Activated naive CD4-positive, alpha-beta T cell treated with anti-CD3 and anti-CD28 coated beads, Interleukin-2, amount 50 U/mL, for 24 hours (primary cell): ENCODE measurements at regions not wholly inside any gene's neighbourhood (a gene's known extent, or its start where the extent isn't known, plus 50 kb on each side); places are given as distances from the start of the nearest gene placed in this dataset.

Experiments
- H3K27ac Mint-ChIP-seq: one replicate; pipeline ENCODE4 v1.8.0; 2021; ENCODE audit warnings: mild to moderate bottlenecking, mixed read lengths
- H3K27me3 Mint-ChIP-seq: one replicate; pipeline ENCODE4 v1.8.0; 2021; ENCODE audit warnings: mixed read lengths
- H3K36me3 Mint-ChIP-seq: one replicate; pipeline ENCODE4 v1.8.0; 2021; ENCODE audit warnings: mixed read lengths
- H3K4me1 Mint-ChIP-seq: one replicate; pipeline ENCODE4 v1.8.0; 2021; ENCODE audit warnings: mixed read lengths
- H3K4me3 Mint-ChIP-seq: one replicate; pipeline ENCODE4 v1.8.0; 2021; ENCODE audit warnings: mild to moderate bottlenecking, mixed read lengths
- H3K9me3 Mint-ChIP-seq: one replicate; pipeline ENCODE4 v1.8.0; 2021; ENCODE audit warnings: mixed read lengths

DNA sequence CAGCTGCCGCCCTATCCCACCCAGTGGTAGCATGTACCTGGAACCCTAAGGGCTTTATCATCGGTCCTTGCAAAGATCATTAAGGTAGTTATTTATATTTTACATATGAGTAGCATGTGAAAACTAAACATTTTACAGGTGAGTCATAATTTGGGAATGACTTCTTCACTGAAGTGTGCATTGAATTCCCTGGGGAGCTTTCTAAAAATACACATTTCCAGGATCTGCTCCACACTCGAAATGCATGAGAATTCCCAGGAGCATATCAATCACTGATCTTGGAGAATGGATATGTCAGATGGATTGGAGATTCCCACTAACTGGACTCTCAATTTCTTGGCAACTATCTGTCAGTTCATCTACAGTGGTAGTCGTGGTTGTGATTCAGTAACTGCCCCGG is 717.5 kb downstream of the IRX1 start:
- no peak overlapping the region for H3K27ac Mint-ChIP-seq
- no peaks in the 10 kb centered on the region for H3K27me3 Mint-ChIP-seq
- H3K4me3 Mint-ChIP-seq = no peak overlapping the region
- no peaks in the 10 kb centered on the region for H3K4me1 Mint-ChIP-seq
- no peaks in the 10 kb centered on the region for H3K36me3 Mint-ChIP-seq
- H3K9me3 Mint-ChIP-seq = peaks cover 5% of the 10 kb centered on the region

DNA sequence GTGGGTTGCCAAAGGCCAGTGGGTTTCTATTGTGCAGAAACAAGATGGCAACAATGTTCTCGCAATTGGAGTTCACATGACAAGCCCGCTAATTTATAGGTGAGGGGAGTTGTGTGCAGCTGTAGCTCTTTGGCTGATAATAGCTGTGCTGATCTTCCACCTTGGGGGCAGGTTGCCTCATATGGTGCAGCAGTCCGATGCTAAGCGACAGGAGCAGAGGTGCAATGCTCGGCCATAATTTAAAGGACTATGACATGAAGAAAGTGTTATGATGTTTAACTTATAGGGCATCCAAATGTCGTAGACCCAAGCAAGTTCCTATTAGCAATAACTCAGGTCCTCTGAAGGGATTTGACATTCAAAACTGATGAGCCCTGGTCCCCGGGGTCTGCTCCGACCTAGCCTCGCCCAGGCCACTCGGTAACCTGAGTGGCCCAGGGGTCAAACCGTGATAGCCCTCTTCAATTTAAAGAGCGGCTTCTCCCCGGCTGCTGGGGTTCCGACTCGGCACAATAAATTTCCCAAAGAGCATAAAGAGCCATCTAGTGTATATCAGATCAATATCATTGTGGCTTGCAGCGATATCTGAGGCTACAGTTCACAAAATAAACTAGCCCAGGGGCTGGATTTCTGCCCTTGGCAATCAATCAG is 724.0 kb downstream of the IRX1 start:
- Mint-ChIP-seq H3K4me1 (no peaks in the 10 kb centered on the region), H3K36me3 (no peaks in the 10 kb centered on the region), H3K4me3 (no peak overlapping the region), H3K27ac (no peak overlapping the region), H3K9me3 (peaks cover 24% of the 10 kb centered on the region), H3K27me3 (no peaks in the 10 kb centered on the region)

DNA sequence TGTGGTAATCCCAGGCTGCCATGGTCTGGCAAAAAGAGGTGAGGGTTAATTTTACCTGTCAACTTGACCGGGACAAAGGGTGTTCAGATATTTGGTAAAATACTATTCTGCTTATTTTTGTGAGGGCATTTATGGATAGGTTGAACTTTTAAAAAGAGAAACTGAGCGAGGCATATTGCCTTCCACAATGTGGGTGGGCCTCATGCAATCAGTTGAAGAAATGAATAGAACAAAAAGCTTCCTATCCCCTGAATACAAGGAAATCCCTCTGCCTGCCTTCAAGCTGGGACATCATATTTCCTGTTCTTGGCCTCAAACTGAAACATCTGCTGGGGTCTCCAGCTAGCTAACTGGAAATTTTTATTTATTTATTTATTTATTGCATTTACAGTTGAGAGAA is 734.7 kb downstream of the IRX1 start:
- no peaks in the 10 kb centered on the region for H3K4me1 Mint-ChIP-seq
- H3K4me3 Mint-ChIP-seq = no peak overlapping the region
- no peak overlapping the region for H3K27ac Mint-ChIP-seq
- H3K9me3 Mint-ChIP-seq = peaks cover 5% of the 10 kb centered on the region
- H3K27me3 Mint-ChIP-seq = no peaks in the 10 kb centered on the region
- H3K36me3 Mint-ChIP-seq = no peaks in the 10 kb centered on the region

DNA sequence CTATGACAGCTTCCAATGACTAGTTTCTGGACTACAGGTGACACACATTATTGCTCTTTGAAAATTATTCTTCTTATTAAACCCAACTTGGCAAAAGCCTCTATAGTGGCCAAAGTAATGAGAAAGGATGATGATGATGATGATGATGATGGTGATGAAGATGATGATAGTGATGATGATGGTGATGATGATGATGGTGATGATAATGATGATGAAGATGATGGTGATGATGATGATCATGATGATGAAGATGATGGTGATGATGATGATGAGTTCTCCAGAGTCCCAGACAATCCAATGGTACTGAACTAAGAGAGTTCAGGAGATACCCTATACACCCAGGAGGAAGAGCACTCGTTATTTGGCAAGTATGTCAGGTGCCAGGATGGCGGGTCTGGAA is 739.4 kb downstream of the IRX1 start:
- Mint-ChIP-seq H3K4me1 (no peaks in the 10 kb centered on the region), H3K27ac (no peak overlapping the region), H3K27me3 (no peaks in the 10 kb centered on the region), H3K9me3 (no peaks in the 10 kb centered on the region), H3K4me3 (no peak overlapping the region), H3K36me3 (no peaks in the 10 kb centered on the region)

DNA sequence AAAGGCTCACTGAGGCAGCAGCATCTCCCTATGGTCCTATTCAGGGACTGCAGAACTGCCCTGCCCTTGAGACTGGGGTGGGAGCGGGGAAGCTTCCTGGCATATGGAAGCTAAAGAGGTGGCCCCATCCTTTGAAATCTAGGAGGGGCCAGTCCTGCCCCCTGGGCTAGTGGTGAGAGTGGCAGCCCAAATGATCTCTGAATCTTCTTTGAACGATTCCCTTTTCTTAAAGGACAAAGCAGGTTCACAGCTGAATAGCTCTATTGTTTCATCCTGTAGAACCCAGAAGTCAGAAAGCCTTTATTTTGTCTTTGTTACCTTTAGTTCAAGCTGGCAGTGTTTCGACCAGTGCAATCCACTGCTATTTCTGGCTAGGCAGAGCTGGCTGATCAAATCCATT is 741.9 kb downstream of the IRX1 start:
- Mint-ChIP-seq H3K36me3 (no peaks in the 10 kb centered on the region), H3K27me3 (no peaks in the 10 kb centered on the region), H3K9me3 (no peaks in the 10 kb centered on the region), H3K27ac (no peak overlapping the region), H3K4me1 (no peaks in the 10 kb centered on the region), H3K4me3 (no peak overlapping the region)

DNA sequence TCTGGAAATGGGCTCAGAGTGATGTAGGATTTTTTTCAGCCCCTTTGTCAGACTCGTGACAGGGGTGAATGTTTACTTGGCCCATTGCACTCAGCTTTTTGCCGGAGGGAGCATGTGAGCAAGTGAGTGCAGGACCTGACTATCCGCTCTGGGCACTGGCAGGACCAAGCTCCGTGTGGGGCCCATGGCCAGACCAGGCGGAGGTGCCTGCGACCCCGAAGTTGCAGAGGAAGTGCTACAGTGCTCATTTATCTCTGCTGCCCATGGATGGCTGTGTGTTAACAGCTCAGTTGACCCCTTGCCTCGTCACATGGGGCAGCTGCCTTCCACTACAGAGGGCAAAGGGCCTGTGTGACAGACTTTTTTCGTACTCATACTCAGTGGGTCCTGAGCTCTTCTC is 744.3 kb downstream of the IRX1 start:
- Mint-ChIP-seq H3K4me3 (no peak overlapping the region), H3K4me1 (no peaks in the 10 kb centered on the region), H3K36me3 (no peaks in the 10 kb centered on the region), H3K9me3 (peaks cover 7% of the 10 kb centered on the region), H3K27me3 (no peaks in the 10 kb centered on the region), H3K27ac (no peak overlapping the region)

DNA sequence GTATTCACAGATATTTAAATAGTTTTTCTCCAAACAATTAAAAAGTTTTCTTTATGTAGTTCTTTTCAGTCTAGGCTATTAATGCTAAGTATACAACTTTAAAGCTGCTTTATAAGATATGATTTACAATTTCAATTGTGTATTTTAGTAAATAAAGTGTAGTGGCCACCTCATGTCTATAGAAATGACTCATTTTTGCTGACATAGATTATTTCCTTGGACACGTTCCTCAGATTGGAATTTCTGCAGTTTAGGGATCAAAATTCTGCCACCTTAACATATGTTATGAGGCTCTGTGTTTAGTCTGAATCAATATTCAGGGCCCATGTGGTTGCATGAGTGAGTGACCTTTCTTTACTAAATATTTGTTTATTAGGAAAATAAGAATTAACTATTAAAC is 750.2 kb downstream of the IRX1 start:
- no peak overlapping the region for H3K4me3 Mint-ChIP-seq
- H3K9me3 Mint-ChIP-seq = peaks cover 7% of the 10 kb centered on the region
- no peaks in the 10 kb centered on the region for H3K36me3 Mint-ChIP-seq
- H3K27ac Mint-ChIP-seq = no peak overlapping the region
- H3K4me1 Mint-ChIP-seq = no peaks in the 10 kb centered on the region
- no peaks in the 10 kb centered on the region for H3K27me3 Mint-ChIP-seq

DNA sequence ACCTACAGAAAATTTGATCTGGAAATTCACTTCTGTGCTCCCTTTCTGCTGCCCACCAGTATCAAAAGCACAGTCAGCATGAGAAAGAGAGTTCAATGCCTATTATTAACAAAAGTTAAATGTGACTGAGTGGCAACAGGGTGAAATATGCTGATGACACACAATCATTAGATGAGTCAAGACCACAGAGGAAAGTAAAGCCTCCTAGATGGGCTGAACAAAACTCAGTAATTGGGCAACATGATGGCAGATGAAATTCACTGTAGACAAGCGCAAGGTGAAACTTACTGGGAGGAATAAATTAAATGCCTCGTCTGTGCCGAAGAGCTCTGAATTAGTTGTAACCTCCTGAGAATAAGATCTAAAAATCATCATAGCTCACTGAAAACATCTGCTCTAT is 752.8 kb downstream of the IRX1 start:
- H3K36me3 Mint-ChIP-seq = no peaks in the 10 kb centered on the region
- no peak overlapping the region for H3K4me3 Mint-ChIP-seq
- H3K27me3 Mint-ChIP-seq = no peaks in the 10 kb centered on the region
- no peaks in the 10 kb centered on the region for H3K4me1 Mint-ChIP-seq
- peaks cover 2% of the 10 kb centered on the region for H3K9me3 Mint-ChIP-seq
- no peak overlapping the region for H3K27ac Mint-ChIP-seq

DNA sequence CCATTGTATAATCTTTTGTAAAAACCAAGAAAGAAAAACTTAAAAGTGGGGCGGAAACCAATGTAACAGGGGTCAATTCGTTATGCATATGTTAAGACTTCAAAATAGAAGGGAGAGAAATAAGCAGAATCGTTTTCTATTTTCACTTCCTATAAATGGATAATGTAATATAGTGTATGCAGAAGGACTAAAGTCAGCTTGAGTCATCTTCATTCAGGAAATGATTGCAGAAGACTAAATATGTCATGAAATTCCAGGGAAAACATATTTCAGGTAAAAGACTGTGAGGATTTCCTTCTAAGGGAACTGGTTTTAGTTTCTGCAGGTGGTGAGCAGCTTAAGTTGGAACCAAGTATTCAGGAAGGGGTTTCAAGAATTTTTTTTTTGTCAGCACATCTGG is 753.3 kb downstream of the IRX1 start:
- Mint-ChIP-seq H3K4me1 (no peaks in the 10 kb centered on the region), H3K27ac (no peak overlapping the region), H3K9me3 (no peaks in the 10 kb centered on the region), H3K27me3 (no peaks in the 10 kb centered on the region), H3K36me3 (no peaks in the 10 kb centered on the region), H3K4me3 (no peak overlapping the region)

DNA sequence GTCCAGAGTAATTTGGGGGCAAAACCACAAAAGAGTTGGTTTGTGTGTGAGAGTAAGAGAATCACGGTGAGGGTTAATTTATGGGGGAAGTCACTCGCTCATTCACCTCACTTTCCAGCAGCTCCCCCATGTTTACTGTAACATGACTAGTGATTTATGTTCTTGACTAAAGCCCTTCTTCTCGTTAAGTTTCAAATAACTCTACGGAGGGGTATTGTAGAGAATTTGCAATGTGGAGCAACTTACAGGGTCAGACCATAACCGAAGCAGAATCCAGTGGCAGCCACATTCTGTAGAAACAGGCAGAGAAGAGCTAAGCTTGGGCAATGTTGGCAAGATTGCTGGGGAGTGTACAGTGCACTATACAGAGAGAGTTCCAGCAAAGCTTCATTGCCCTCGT is 760.6 kb downstream of the IRX1 start:
- H3K9me3 Mint-ChIP-seq = no peaks in the 10 kb centered on the region
- H3K27ac Mint-ChIP-seq = no peak overlapping the region
- H3K27me3 Mint-ChIP-seq = no peaks in the 10 kb centered on the region
- H3K4me1 Mint-ChIP-seq = no peaks in the 10 kb centered on the region
- H3K4me3 Mint-ChIP-seq = no peak overlapping the region
- no peaks in the 10 kb centered on the region for H3K36me3 Mint-ChIP-seq

DNA sequence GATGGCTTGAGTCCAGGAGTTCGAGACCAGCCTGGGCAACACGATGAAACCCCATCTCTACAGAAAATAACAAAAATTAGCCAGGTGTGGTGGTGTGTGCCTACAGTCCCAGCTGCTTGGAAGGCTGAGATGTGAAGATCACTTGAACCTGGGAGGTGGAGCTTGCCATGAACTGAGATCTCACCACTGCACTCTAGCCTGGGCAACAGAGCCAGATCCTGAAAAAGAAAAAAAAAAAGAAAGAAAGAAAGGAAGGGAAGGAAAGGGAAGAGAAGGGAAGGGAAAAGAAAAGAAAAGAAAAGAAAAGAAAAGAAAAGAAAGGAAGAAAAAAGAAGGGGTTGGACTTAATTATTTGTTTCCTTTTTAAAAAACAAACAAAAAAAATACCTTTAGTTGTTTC is 764.2 kb downstream of the IRX1 start:
- H3K4me3 Mint-ChIP-seq = no peak overlapping the region
- H3K27me3 Mint-ChIP-seq = no peaks in the 10 kb centered on the region
- no peaks in the 10 kb centered on the region for H3K36me3 Mint-ChIP-seq
- no peaks in the 10 kb centered on the region for H3K4me1 Mint-ChIP-seq
- no peak overlapping the region for H3K27ac Mint-ChIP-seq
- H3K9me3 Mint-ChIP-seq = no peaks in the 10 kb centered on the region

DNA sequence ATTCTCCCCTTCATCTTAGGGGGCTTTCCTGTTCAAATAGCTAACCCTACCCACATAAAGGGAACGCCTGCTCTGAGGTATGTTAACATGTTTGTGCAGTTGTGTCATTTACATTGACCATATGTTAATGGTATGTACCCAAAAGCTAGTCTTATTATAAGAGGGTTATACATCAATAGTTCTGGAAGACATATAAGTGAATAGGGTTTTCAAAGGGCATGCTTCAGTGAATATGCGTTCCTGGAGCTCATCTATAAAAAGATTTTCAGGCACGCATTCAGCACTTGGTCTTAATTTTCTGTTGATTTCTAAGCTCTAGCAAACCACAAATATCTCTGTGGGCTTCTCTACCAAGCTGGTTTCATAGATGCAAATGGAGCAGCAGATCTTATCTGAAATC is 766.1 kb downstream of the IRX1 start:
- no peaks in the 10 kb centered on the region for H3K4me1 Mint-ChIP-seq
- H3K27me3 Mint-ChIP-seq = no peaks in the 10 kb centered on the region
- no peak overlapping the region for H3K4me3 Mint-ChIP-seq
- no peaks in the 10 kb centered on the region for H3K36me3 Mint-ChIP-seq
- no peak overlapping the region for H3K27ac Mint-ChIP-seq
- no peaks in the 10 kb centered on the region for H3K9me3 Mint-ChIP-seq

DNA sequence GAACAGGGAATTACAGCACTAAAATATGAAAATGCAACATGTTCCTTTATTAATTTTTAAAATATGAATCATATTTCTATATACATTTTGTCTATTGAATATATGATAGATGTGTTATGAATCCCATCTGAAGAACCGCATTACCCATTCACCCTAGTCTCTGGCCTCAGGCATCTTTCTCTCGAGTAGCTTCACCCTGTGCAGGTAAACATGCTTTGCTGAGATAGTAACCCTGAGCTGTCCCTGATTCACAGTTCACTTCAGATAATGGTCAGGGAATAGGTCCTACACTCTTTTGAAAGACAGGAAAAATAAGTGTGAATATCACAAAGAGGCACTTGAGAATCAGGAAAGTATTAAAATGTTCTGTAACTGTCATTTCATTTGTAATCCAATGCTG is 766.8 kb downstream of the IRX1 start:
- no peaks in the 10 kb centered on the region for H3K36me3 Mint-ChIP-seq
- no peak overlapping the region for H3K4me3 Mint-ChIP-seq
- H3K9me3 Mint-ChIP-seq = no peaks in the 10 kb centered on the region
- no peaks in the 10 kb centered on the region for H3K4me1 Mint-ChIP-seq
- no peak overlapping the region for H3K27ac Mint-ChIP-seq
- H3K27me3 Mint-ChIP-seq = no peaks in the 10 kb centered on the region

DNA sequence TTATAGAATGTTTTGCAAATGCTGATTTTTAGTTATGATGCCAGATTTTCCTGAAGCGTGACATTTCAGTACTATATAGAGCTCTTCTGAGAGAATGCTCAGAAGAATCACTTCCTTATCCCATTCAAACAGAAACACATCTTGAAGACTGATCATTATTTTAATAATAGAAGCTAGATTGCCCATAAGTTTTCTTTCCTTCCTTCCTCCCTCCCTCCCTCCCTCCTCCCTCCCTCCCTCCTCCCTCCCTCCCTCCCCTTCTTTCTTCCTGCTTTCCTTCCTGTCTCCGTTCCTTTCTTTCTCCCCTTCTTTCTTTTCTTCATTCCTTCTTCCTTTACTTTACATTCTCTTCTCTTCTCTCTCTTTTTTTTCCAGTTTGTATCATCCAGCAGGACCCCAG is 767.4 kb downstream of the IRX1 start:
- no peaks in the 10 kb centered on the region for H3K4me1 Mint-ChIP-seq
- H3K27me3 Mint-ChIP-seq = no peaks in the 10 kb centered on the region
- no peak overlapping the region for H3K27ac Mint-ChIP-seq
- H3K9me3 Mint-ChIP-seq = no peaks in the 10 kb centered on the region
- no peak overlapping the region for H3K4me3 Mint-ChIP-seq
- no peaks in the 10 kb centered on the region for H3K36me3 Mint-ChIP-seq

DNA sequence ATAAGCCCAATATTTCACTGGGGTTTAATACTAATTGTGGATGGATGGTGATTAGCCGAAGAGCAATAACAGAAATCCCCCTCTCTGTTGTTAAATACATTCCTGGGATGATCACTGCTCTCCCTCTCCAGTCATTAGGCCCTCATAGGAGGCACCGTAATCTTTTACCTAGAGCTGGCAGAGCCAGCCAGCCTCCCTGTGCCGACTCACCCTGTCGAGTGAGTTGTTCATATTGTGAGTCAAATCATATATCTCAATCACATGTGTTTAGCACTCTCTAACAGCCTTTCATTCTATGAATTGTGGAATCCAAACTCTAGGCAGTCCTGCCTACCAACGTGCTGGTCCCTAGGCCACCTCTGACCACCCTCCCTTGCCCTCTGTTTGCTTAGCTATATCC is 771.0 kb downstream of the IRX1 start:
- Mint-ChIP-seq H3K36me3 (no peaks in the 10 kb centered on the region), H3K27me3 (no peaks in the 10 kb centered on the region), H3K4me3 (no peak overlapping the region), H3K27ac (no peak overlapping the region), H3K4me1 (no peaks in the 10 kb centered on the region), H3K9me3 (no peaks in the 10 kb centered on the region)

DNA sequence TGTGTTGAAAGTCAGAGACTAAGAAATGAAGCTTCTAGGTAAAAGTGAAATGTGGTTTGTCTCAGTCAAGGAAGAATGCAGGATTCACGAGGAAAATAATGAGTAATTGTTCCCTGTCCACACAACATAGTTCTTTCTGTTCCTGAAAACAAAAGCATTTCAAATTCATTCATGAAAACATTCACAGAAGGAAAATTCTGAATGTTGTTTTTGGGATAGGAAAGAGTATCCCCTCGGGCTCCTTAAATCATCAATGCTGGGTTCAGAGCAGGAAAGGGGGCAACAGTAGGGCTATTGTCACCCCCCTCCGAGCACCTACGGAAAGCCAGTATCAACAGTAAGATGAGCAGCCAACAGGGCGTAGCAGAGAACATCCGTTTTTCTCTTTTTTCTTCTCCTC is 769.9 kb upstream of the ADAMTS16 start:
- H3K9me3 Mint-ChIP-seq = no peaks in the 10 kb centered on the region
- H3K36me3 Mint-ChIP-seq = no peaks in the 10 kb centered on the region
- no peaks in the 10 kb centered on the region for H3K27me3 Mint-ChIP-seq
- no peak overlapping the region for H3K27ac Mint-ChIP-seq
- no peak overlapping the region for H3K4me3 Mint-ChIP-seq
- no peaks in the 10 kb centered on the region for H3K4me1 Mint-ChIP-seq

DNA sequence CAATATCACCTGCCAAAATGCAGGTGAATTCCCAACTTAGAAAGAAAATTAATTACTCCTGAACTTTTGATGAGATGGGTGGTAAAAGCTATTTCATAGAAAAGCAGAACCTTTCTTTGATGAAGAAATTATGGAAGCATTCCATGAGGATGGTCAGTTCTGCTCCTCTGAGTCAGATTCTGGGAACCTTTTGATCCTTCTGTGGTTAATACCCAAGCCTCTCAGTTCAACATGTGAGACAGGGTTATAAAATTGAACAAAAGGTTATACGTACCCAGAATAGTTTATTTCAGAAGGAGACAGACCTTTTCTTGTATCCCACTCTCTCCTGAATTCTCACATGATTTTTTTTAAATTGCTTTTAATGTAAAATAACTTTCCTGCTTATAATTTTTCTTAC is 767.6 kb upstream of the ADAMTS16 start:
- no peak overlapping the region for H3K4me3 Mint-ChIP-seq
- no peaks in the 10 kb centered on the region for H3K36me3 Mint-ChIP-seq
- H3K4me1 Mint-ChIP-seq = no peaks in the 10 kb centered on the region
- H3K27ac Mint-ChIP-seq = no peak overlapping the region
- no peaks in the 10 kb centered on the region for H3K9me3 Mint-ChIP-seq
- no peaks in the 10 kb centered on the region for H3K27me3 Mint-ChIP-seq
